ENCODE measurements at regions not wholly inside any gene's neighbourhood (a gene's known extent, or its start where the extent isn't known, plus 50 kb on each side); places are given as distances from the start of the nearest gene placed in this dataset.
A peak's percentile ranks its signal among the peaks of the same experiment; 100 is the strongest.

DNA sequence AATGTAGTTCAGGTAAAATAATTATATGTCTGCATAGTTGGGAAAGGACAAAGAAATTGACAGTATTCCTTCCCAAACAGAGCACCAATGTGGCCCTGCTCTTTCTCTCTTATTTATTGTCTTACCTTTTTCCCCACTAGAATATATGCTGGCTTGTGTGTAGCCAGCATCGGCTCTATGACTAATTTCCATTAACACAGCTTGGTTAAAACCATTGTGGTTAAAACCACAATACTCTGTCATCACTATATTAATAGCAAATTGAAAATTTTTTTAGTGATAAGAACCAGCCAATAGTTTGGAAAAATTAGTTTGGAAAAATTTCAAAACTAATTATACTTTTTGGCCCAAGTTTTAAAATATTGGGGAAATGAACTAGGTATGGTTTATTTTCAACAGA lies 535.1 kb downstream of the UTRN start:
- DNase-seq: no peak
- no peak for TF ChIP-seq POLR2A (IDR thresholded peaks at IDR 0.05; ENCODE audit: low read length)
- no peak for TF ChIP-seq GATA1 (IDR thresholded peaks at IDR 0.05; ENCODE audit: low read depth, low read length)

DNA sequence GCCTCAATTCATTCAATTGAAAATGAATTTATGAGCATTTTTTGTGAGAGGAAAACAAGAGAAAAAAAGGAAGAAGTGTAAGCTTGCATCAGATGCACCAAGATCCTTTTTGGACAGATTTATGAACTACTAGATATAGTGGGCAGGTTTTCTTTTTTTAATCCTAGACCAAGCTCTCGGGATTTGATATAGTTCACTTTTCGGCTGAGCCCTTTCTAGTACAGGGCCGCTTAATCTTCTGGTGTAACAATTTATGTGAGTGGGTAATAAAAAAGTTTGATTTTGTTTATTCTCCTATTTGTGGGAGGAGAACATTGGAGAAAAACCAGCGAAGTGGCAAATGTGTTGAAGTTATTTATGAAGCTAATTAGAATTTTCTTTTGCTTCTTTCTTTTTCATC lies 538.0 kb downstream of the UTRN start:
- no peak for DNase-seq
- TF ChIP-seq POLR2A (IDR thresholded peaks at IDR 0.05; ENCODE audit: low read length) (no peak), GATA1 (IDR thresholded peaks at IDR 0.05; ENCODE audit: low read depth, low read length) (no peak)

GRCh38 chr6:144824018-144824417 lies 538.9 kb downstream of the UTRN start:
- TF ChIP-seq POLR2A (IDR thresholded peaks at IDR 0.05; ENCODE audit: low read length) (no peak), GATA1 (IDR thresholded peaks at IDR 0.05; ENCODE audit: low read depth, low read length) (no peak)
- no peak for DNase-seq

DNA sequence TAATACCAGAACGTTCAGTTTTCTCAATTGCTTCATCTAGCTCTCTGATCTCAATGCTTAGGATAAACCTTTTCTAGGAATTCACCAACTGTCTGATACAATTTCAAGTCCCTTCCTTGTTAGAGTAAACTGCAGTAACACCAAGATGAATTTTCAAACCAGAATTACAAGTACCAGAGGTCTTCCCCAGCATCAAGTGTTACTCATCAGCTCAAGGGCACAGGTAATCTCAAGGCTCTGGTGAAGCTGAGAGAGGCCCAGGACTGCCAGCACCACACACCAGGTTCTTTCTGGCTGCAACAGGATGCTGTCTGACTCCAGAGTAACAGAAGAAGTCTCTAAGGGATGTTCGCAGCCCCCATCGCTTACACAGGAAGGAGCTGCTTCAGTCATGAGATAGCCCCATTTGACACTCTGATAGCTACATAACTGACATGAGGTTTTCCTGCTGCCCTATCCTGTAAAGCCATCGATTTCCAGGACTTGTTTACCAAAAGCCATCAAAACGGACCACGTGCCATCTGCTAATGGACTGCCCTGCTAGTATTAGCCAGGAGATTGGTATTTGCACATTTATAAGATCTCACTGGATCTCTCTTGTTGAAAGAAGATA lies 549.4 kb downstream of the UTRN start:
- DNase-seq: no peak
- TF ChIP-seq GATA1 (IDR thresholded peaks at IDR 0.05; ENCODE audit: low read depth, low read length): no peak
- TF ChIP-seq POLR2A (IDR thresholded peaks at IDR 0.05; ENCODE audit: low read length): no peak

GRCh38 chr6:144835322-144835973 lies 550.3 kb downstream of the UTRN start:
- TF ChIP-seq POLR2A (IDR thresholded peaks at IDR 0.05; ENCODE audit: low read length): no peak
- TF ChIP-seq GATA1 (IDR thresholded peaks at IDR 0.05; ENCODE audit: low read depth, low read length): no peak

DNA sequence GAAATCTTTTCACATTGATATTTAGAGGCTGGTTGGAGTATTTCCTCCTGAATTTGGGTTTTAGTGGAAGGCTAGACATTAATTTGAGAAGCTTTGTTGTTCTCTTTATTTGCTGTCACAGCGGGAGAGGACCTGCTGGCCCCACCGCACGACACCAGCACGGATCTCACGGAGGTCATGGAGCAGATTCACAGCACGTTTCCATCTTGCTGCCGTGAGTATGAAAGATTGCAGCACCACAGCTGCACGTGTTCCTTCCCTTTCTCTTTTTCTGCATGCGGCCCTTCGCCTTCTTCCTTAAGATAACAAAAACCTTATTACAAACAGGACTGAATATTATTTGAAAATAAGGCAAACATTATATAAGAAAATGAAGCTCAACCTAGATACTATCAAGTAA lies 555.5 kb downstream of the UTRN start:
- DNase-seq: no peak
- TF ChIP-seq POLR2A (IDR thresholded peaks at IDR 0.05; ENCODE audit: low read length): no peak
- no peak for TF ChIP-seq GATA1 (IDR thresholded peaks at IDR 0.05; ENCODE audit: low read depth, low read length)

More at GRCh38 chr6:144835322-144835973, 550.3 kb downstream of the UTRN start:
- no peak for DNase-seq

- DNase-seq: no peak
- TF ChIP-seq GATA1 (IDR thresholded peaks at IDR 0.05; ENCODE audit: low read depth, low read length) (no peak), POLR2A (IDR thresholded peaks at IDR 0.05; ENCODE audit: low read length) (no peak)
These were observed 558.6 kb downstream of the UTRN start for GRCh38 chr6:144843701-144844100.

GRCh38 chr6:144844596-144844995 lies 559.5 kb downstream of the UTRN start:
- TF ChIP-seq POLR2A (IDR thresholded peaks at IDR 0.05; ENCODE audit: low read length) (no peak), GATA1 (IDR thresholded peaks at IDR 0.05; ENCODE audit: low read depth, low read length) (no peak)
- no peak for DNase-seq

- TF ChIP-seq POLR2A (IDR thresholded peaks at IDR 0.05; ENCODE audit: low read length): no peak
- no peak for TF ChIP-seq GATA1 (IDR thresholded peaks at IDR 0.05; ENCODE audit: low read depth, low read length)
- DNase-seq: no peak
These were observed 560.1 kb downstream of the UTRN start for GRCh38 chr6:144845186-144845585.

DNA sequence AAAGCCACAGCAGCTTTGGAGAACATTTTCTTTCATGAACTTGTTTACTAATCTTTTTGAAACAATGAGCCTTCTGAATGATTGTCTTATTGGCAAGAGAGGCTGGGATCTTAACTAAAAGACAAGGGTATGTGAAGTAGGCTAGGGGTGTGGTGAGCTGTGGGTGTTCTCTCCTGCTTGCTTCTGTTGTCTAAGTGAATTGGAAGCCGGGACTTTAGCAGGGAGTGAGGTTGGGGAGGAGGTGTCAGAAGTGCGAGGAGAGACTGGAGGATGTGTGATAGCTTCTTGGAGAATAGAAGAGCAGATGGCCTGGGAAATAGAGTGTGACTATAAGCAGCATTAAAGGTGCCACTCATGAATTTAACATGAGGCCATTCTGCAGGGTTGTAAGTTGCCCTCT lies 562.8 kb downstream of the UTRN start:
- no peak for DNase-seq
- TF ChIP-seq POLR2A (IDR thresholded peaks at IDR 0.05; ENCODE audit: low read length): no peak
- TF ChIP-seq GATA1 (IDR thresholded peaks at IDR 0.05; ENCODE audit: low read depth, low read length): no peak

- peak in 1 of 2 experiments; percentile 20 for DNase-seq
- no peak for TF ChIP-seq GATA1 (IDR thresholded peaks at IDR 0.05; ENCODE audit: low read depth, low read length)
- TF ChIP-seq POLR2A (IDR thresholded peaks at IDR 0.05; ENCODE audit: low read length): no peak
These were observed 564.8 kb downstream of the UTRN start for GRCh38 chr6:144849920-144850319.

- TF ChIP-seq GATA1 (IDR thresholded peaks at IDR 0.05; ENCODE audit: low read depth, low read length) (no peak), POLR2A (IDR thresholded peaks at IDR 0.05; ENCODE audit: low read length) (no peak)
- no peak for DNase-seq
These were observed 568.5 kb downstream of the UTRN start for GRCh38 chr6:144853603-144854002.

GRCh38 chr6:144854654-144855053 lies 569.5 kb downstream of the UTRN start:
- DNase-seq: no peak
- TF ChIP-seq GATA1 (IDR thresholded peaks at IDR 0.05; ENCODE audit: low read depth, low read length): no peak
- no peak for TF ChIP-seq POLR2A (IDR thresholded peaks at IDR 0.05; ENCODE audit: low read length)

DNA sequence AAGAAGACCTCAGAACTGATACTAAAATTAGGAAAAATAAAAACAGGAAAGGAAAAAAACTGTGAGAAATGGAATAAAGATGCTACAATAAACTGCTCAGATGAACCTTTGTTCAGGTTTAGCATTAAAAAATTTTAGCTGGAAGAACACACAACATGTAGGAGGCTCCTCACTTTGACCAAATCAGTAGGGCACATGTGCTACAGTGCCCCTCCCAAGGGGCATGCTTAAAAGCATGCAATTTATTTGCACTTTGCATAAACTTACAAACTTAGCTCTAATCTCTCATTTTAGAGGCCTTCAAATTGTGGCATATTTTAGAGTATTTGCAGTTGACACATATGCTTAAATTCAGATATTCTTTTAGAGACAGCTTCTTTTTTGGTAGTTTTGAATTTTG lies 570.2 kb downstream of the UTRN start:
- TF ChIP-seq GATA1 (IDR thresholded peaks at IDR 0.05; ENCODE audit: low read depth, low read length) (no peak), POLR2A (IDR thresholded peaks at IDR 0.05; ENCODE audit: low read length) (no peak)
- no peak for DNase-seq
